SJSA1 (cell line): ENCODE measurements at regions not wholly inside any gene's neighbourhood (a gene's known extent, or its start where the extent isn't known, plus 50 kb on each side); places are given as distances from the start of the nearest gene placed in this dataset.

Source experiments
- DNase-seq, 2 experiments: peaks; one replicate each; pipeline ENCODE4 v3.0.0-alpha.2; 2015 to 2020; ENCODE audit warnings: low spot score in 2 of 2, low read depth in 1 of 2
- H3K27ac ChIP-seq: fragments of 250-450 bp; sonication (Bioruptor Pico); 2 replicates; pipeline ENCODE4 v1.5.1; 2020; ENCODE audit warnings: mild to moderate bottlenecking, moderate library complexity
- H3K27me3 ChIP-seq: fragments of 250-450 bp; sonication (Bioruptor Pico); replicated peaks from 2 replicates; pipeline ENCODE4 v1.5.1; 2020; ENCODE audit warnings: mild to moderate bottlenecking, moderate library complexity
- H3K36me3 ChIP-seq: fragments of 250-450 bp; sonication (Bioruptor Pico); 2 replicates; pipeline ENCODE4 v1.5.1; 2020; ENCODE audit warnings: mild to moderate bottlenecking
- H3K4me1 ChIP-seq: fragments of 250-450 bp; sonication (Bioruptor Pico); replicated peaks from 2 replicates; pipeline ENCODE4 v1.6.1; 2021; ENCODE audit warnings: mild to moderate bottlenecking
- H3K4me3 ChIP-seq: fragments of 250-450 bp; sonication (Bioruptor Pico); 2 replicates; pipeline ENCODE4 v1.5.1; 2020; ENCODE audit warnings: mild to moderate bottlenecking
- H3K9me3 ChIP-seq: fragments of 250-450 bp; sonication (Bioruptor Pico); replicated peaks from 2 replicates; pipeline ENCODE4 v1.5.1; 2020; ENCODE audit warnings: mild to moderate bottlenecking

- no peaks in the 10 kb centered on the region for H3K27me3 ChIP-seq
- H3K9me3 ChIP-seq = no peaks in the 10 kb centered on the region
- no peak overlapping the region for H3K27ac ChIP-seq
- H3K4me1 ChIP-seq = peaks cover 24% of the 10 kb centered on the region
- H3K4me3 ChIP-seq = no peak overlapping the region
- DNase-seq = no peak
- H3K36me3 ChIP-seq = no peaks in the 10 kb centered on the region
Measured at GRCh38 chr2:19759880-19760279, 141.9 kb downstream of the TTC32 start.

GRCh38 chr2:19758658-19759057 is 143.1 kb downstream of the TTC32 start:
- H3K36me3 ChIP-seq = no peaks in the 10 kb centered on the region
- H3K9me3 ChIP-seq = no peaks in the 10 kb centered on the region
- peaks cover 24% of the 10 kb centered on the region for H3K4me1 ChIP-seq
- no peaks in the 10 kb centered on the region for H3K27me3 ChIP-seq
- no peak overlapping the region for H3K4me3 ChIP-seq
- peak in 1 of 2 experiments; percentile 25 for DNase-seq
- no peak overlapping the region for H3K27ac ChIP-seq

GRCh38 chr2:19757586-19757985 is 144.2 kb downstream of the TTC32 start:
- DNase-seq = no peak
- Histone ChIP-seq H3K4me1 (peaks cover 24% of the 10 kb centered on the region), H3K4me3 (no peak overlapping the region), H3K27me3 (no peaks in the 10 kb centered on the region), H3K9me3 (no peaks in the 10 kb centered on the region), H3K36me3 (no peaks in the 10 kb centered on the region), H3K27ac (no peak overlapping the region)

- Histone ChIP-seq H3K36me3 (no peaks in the 10 kb centered on the region), H3K9me3 (no peaks in the 10 kb centered on the region), H3K4me3 (no peak overlapping the region), H3K27ac (no peak overlapping the region), H3K27me3 (no peaks in the 10 kb centered on the region), H3K4me1 (peaks cover 18% of the 10 kb centered on the region)
- no peak for DNase-seq
Measured at GRCh38 chr2:19754907-19755306, 146.9 kb downstream of the TTC32 start.

GRCh38 chr2:19753818-19754217 is 148.0 kb downstream of the TTC32 start:
- peaks cover 12% of the 10 kb centered on the region for H3K4me1 ChIP-seq
- H3K27ac ChIP-seq = no peak overlapping the region

GRCh38 chr2:19753314-19753713 is 148.5 kb downstream of the TTC32 start:
- Histone ChIP-seq H3K4me1 (peaks cover 7% of the 10 kb centered on the region), H3K27ac (no peak overlapping the region), H3K36me3 (no peaks in the 10 kb centered on the region), H3K27me3 (no peaks in the 10 kb centered on the region), H3K4me3 (no peak overlapping the region), H3K9me3 (no peaks in the 10 kb centered on the region)
- DNase-seq = no peak

More at GRCh38 chr2:19753818-19754217, 148.0 kb downstream of the TTC32 start:
- Histone ChIP-seq H3K36me3 (no peaks in the 10 kb centered on the region), H3K27me3 (no peaks in the 10 kb centered on the region), H3K9me3 (no peaks in the 10 kb centered on the region), H3K4me3 (no peak overlapping the region)
- no peak for DNase-seq

- Histone ChIP-seq H3K9me3 (no peaks in the 10 kb centered on the region), H3K36me3 (no peaks in the 10 kb centered on the region), H3K27ac (no peak overlapping the region), H3K4me3 (no peak overlapping the region), H3K27me3 (no peaks in the 10 kb centered on the region), H3K4me1 (no peaks in the 10 kb centered on the region; the same call in 1 of the 2 replicates)
- no peak for DNase-seq
Measured at GRCh38 chr2:19752500-19752899, 149.3 kb downstream of the TTC32 start.

- Histone ChIP-seq H3K9me3 (no peaks in the 10 kb centered on the region), H3K36me3 (no peaks in the 10 kb centered on the region), H3K4me1 (no peaks in the 10 kb centered on the region), H3K27ac (no peak overlapping the region), H3K27me3 (no peaks in the 10 kb centered on the region), H3K4me3 (no peak overlapping the region)
- no peak for DNase-seq
Measured at GRCh38 chr2:19751631-19752030, 150.2 kb downstream of the TTC32 start.

GRCh38 chr2:19750136-19750535 is 151.6 kb downstream of the TTC32 start:
- Histone ChIP-seq H3K4me1 (no peaks in the 10 kb centered on the region), H3K36me3 (no peaks in the 10 kb centered on the region), H3K27ac (no peak overlapping the region), H3K9me3 (no peaks in the 10 kb centered on the region), H3K4me3 (no peak overlapping the region), H3K27me3 (no peaks in the 10 kb centered on the region)
- no peak for DNase-seq

GRCh38 chr2:19749507-19749836 is 152.3 kb downstream of the TTC32 start:
- Histone ChIP-seq H3K4me3 (no peak overlapping the region), H3K9me3 (no peaks in the 10 kb centered on the region), H3K4me1 (no peaks in the 10 kb centered on the region), H3K36me3 (no peaks in the 10 kb centered on the region), H3K27me3 (no peaks in the 10 kb centered on the region), H3K27ac (no peak overlapping the region)
- DNase-seq = no peak

GRCh38 chr2:19748711-19749506 is 152.9 kb downstream of the TTC32 start:
- Histone ChIP-seq H3K27ac (no peak overlapping the region), H3K4me3 (no peak overlapping the region), H3K4me1 (no peaks in the 10 kb centered on the region), H3K36me3 (no peaks in the 10 kb centered on the region), H3K9me3 (no peaks in the 10 kb centered on the region), H3K27me3 (no peaks in the 10 kb centered on the region)
- DNase-seq = no peak

GRCh38 chr2:19748073-19748375 is 153.8 kb downstream of the TTC32 start:
- Histone ChIP-seq H3K4me3 (no peak overlapping the region), H3K36me3 (no peaks in the 10 kb centered on the region), H3K27me3 (no peaks in the 10 kb centered on the region), H3K27ac (no peak overlapping the region), H3K4me1 (no peaks in the 10 kb centered on the region), H3K9me3 (no peaks in the 10 kb centered on the region)
- no peak for DNase-seq

- no peak overlapping the region for H3K27ac ChIP-seq
- no peak overlapping the region for H3K4me3 ChIP-seq
- no peaks in the 10 kb centered on the region for H3K36me3 ChIP-seq
- no peaks in the 10 kb centered on the region for H3K27me3 ChIP-seq
- no peaks in the 10 kb centered on the region for H3K9me3 ChIP-seq
- H3K4me1 ChIP-seq = no peaks in the 10 kb centered on the region
- DNase-seq = no peak
Measured at GRCh38 chr2:19747310-19748072, 154.3 kb downstream of the TTC32 start.

- no peak overlapping the region for H3K27ac ChIP-seq
- peak; percentile 19 to 54 for DNase-seq
- H3K9me3 ChIP-seq = no peaks in the 10 kb centered on the region
Measured at GRCh38 chr2:19746611-19747309, 155.0 kb downstream of the TTC32 start.

More at GRCh38 chr2:19746611-19747309, 155.0 kb downstream of the TTC32 start:
- Histone ChIP-seq H3K4me3 (no peak overlapping the region), H3K36me3 (no peaks in the 10 kb centered on the region), H3K27me3 (no peaks in the 10 kb centered on the region), H3K4me1 (no peaks in the 10 kb centered on the region)
